K562 (cell line): ENCODE measurements at regions not wholly inside any gene's neighbourhood (a gene's known extent, or its start where the extent isn't known, plus 50 kb on each side); places are given as distances from the start of the nearest gene placed in this dataset.

Experiments
- CTCF ChIP-seq, 3 experiments: IDR thresholded peaks in 2 of 3; conservative IDR thresholded peaks in 1 of 3; 2 replicates each; pipeline ENCODE4 v1.5.1; 2011 to 2012; ENCODE audit warnings: low read length in 3 of 3, mild to moderate bottlenecking in 3 of 3, control low read depth in 2 of 3, improper control_type of control experiment in 1 of 3, inconsistent platforms in 1 of 3, low read depth in 1 of 3, mixed read lengths in 1 of 3, moderate library complexity in 1 of 3; ENCODE audit not compliant: insufficient read depth in 2 of 3
- KAT8 ChIP-seq: fragments of 450-650 bp; IDR thresholded peaks from 2 replicates; pipeline ENCODE4 v1.6.1; 2016; ENCODE audit warnings: low read depth, mild to moderate bottlenecking
- MTA1 ChIP-seq: fragments of 450-650 bp; IDR thresholded peaks from 2 replicates; pipeline ENCODE4 v1.6.1; 2017; ENCODE audit warnings: borderline replicate concordance
- SMC3 ChIP-seq: conservative IDR thresholded peaks from 2 replicates; pipeline ENCODE4 v1.6.1; 2011; ENCODE audit warnings: low read depth, low read length, improper control_type of control experiment; ENCODE audit not compliant: insufficient read depth
- ZC3H11A ChIP-seq: IDR thresholded peaks from 2 replicates; pipeline ENCODE4 v1.6.1; 2012; ENCODE audit warnings: low read depth, low read length, improper control_type of control experiment
- ZNF79 ChIP-seq: fragments of 250-450 bp; sonication (Bioruptor Pico); IDR thresholded peaks from 2 replicates; pipeline ENCODE4 v1.4.0; 2020; ENCODE audit warnings: low read depth, mild to moderate bottlenecking, moderate library complexity
- TF ChIP-seq, protein P1 (sequence below): sonication (generic); formaldehyde crosslinking; IDR thresholded peaks from 2 replicates; pipeline ENCODE4 v1.8.1; 2023; ENCODE audit warnings: mild to moderate bottlenecking, missing genetic modification reagents
- TF ChIP-seq, protein P2 (sequence below): fragments of 450-650 bp; formaldehyde crosslinking; IDR thresholded peaks from 2 replicates; pipeline ENCODE4 v1.4.0; 2022; ENCODE audit warnings: mild to moderate bottlenecking, moderate library complexity
- TF ChIP-seq, protein P3 (sequence below): sonication (generic); formaldehyde crosslinking; IDR thresholded peaks from 2 replicates; pipeline ENCODE4 v1.4.0; 2020; ENCODE audit warnings: mild to moderate bottlenecking, missing genetic modification reagents
- TF ChIP-seq, protein P4 (sequence below): fragments of 450-650 bp; IDR thresholded peaks from 2 replicates; pipeline ENCODE4 v1.6.1; 2016; ENCODE audit warnings: low read depth, mild to moderate bottlenecking, moderate library complexity

GRCh38 chr10:31099094-31099493 is 67.4 kb upstream of the ZNF438 start:
- TF ChIP-seq MTA1 (no peak), CTCF (IDR thresholded peaks at IDR 0.05 in 2 of 3, conservative IDR thresholded peaks at IDR 0.05 in 1 of 3; ENCODE audit: insufficient read depth in 2 of 3, low read depth in 1 of 3, low read length in 3 of 3) (no peak), ZNF79 (CRISPR knock-in tag) (no peak), ZC3H11A (no peak), KAT8 (no peak), SMC3 (no peak)
- TF ChIP-seq, protein P1, sequence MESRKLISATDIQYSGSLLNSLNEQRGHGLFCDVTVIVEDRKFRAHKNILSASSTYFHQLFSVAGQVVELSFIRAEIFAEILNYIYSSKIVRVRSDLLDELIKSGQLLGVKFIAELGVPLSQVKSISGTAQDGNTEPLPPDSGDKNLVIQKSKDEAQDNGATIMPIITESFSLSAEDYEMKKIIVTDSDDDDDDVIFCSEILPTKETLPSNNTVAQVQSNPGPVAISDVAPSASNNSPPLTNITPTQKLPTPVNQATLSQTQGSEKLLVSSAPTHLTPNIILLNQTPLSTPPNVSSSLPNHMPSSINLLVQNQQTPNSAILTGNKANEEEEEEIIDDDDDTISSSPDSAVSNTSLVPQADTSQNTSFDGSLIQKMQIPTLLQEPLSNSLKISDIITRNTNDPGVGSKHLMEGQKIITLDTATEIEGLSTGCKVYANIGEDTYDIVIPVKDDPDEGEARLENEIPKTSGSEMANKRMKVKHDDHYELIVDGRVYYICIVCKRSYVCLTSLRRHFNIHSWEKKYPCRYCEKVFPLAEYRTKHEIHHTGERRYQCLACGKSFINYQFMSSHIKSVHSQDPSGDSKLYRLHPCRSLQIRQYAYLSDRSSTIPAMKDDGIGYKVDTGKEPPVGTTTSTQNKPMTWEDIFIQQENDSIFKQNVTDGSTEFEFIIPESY (CRISPR knock-in tag) = no peak
- TF ChIP-seq, protein P2, sequence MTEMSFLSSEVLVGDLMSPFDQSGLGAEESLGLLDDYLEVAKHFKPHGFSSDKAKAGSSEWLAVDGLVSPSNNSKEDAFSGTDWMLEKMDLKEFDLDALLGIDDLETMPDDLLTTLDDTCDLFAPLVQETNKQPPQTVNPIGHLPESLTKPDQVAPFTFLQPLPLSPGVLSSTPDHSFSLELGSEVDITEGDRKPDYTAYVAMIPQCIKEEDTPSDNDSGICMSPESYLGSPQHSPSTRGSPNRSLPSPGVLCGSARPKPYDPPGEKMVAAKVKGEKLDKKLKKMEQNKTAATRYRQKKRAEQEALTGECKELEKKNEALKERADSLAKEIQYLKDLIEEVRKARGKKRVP (CRISPR knock-in tag) = no peak
- TF ChIP-seq, protein P3, sequence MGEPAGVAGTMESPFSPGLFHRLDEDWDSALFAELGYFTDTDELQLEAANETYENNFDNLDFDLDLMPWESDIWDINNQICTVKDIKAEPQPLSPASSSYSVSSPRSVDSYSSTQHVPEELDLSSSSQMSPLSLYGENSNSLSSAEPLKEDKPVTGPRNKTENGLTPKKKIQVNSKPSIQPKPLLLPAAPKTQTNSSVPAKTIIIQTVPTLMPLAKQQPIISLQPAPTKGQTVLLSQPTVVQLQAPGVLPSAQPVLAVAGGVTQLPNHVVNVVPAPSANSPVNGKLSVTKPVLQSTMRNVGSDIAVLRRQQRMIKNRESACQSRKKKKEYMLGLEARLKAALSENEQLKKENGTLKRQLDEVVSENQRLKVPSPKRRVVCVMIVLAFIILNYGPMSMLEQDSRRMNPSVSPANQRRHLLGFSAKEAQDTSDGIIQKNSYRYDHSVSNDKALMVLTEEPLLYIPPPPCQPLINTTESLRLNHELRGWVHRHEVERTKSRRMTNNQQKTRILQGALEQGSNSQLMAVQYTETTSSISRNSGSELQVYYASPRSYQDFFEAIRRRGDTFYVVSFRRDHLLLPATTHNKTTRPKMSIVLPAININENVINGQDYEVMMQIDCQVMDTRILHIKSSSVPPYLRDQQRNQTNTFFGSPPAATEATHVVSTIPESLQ = no peak
- TF ChIP-seq, protein P4, sequence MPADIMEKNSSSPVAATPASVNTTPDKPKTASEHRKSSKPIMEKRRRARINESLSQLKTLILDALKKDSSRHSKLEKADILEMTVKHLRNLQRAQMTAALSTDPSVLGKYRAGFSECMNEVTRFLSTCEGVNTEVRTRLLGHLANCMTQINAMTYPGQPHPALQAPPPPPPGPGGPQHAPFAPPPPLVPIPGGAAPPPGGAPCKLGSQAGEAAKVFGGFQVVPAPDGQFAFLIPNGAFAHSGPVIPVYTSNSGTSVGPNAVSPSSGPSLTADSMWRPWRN = no peak
